ENCODE measurements at regions not wholly inside any gene's neighbourhood (a gene's known extent, or its start where the extent isn't known, plus 50 kb on each side); places are given as distances from the start of the nearest gene placed in this dataset.

DNA sequence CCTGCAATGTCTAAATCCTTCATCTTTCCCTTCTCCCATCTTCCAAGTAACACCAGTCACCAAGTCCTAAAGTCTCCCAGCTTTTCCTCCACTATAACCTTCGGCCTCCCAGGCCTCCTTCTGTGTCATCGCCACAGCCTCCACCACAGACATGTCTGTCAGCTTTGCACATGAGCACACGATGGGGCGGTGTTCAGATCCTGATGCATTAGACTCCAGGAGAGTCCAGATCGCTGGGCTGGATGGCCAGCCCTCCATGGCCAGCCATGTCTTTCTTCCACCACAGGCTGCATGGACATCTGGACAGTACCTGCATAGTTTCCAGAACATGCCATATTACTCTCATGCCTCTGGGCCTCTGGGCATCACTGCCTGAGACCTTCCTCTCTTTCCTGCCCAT, 974.2 kb upstream of the ZNF722 start:
- Mint-ChIP-seq H3K27ac (ENCODE audit: unreplicated experiment) (no peak overlapping the region), H3K36me3 (ENCODE audit: low read depth, unreplicated experiment) (peaks cover 29% of the 10 kb centered on the region), H3K4me1 (ENCODE audit: unreplicated experiment) (no peaks in the 10 kb centered on the region), H3K9me3 (ENCODE audit: unreplicated experiment) (peaks cover 56% of the 10 kb centered on the region), H3K4me3 (ENCODE audit: unreplicated experiment) (no peak overlapping the region), H3K27me3 (ENCODE audit: unreplicated experiment) (peaks cover 7% of the 10 kb centered on the region)
- TF ChIP-seq, protein P1, sequence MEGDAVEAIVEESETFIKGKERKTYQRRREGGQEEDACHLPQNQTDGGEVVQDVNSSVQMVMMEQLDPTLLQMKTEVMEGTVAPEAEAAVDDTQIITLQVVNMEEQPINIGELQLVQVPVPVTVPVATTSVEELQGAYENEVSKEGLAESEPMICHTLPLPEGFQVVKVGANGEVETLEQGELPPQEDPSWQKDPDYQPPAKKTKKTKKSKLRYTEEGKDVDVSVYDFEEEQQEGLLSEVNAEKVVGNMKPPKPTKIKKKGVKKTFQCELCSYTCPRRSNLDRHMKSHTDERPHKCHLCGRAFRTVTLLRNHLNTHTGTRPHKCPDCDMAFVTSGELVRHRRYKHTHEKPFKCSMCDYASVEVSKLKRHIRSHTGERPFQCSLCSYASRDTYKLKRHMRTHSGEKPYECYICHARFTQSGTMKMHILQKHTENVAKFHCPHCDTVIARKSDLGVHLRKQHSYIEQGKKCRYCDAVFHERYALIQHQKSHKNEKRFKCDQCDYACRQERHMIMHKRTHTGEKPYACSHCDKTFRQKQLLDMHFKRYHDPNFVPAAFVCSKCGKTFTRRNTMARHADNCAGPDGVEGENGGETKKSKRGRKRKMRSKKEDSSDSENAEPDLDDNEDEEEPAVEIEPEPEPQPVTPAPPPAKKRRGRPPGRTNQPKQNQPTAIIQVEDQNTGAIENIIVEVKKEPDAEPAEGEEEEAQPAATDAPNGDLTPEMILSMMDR (IDR thresholded peaks at IDR 0.05; ENCODE audit: unreplicated experiment) = no peak
- no peak for DNase-seq (ENCODE audit: low spot score)

DNA sequence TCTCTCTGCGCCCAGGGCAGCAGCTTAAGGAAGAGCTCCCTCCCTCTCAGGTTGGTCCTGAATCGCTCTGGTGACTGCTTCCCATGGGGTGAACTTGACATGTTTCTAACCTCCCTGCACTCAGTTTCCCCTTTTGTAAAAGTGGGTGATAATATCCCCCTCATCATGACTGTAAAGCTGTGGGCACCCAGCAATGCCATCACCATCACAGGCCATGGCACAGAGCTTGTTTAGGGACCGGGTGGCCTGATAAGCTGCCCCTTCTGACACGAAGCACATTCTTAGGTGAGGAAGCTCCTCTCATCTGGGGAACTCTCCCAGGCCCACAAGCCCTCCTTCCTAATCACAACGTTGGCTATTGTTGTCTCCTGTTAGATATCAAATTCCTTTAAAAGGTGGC, 972.8 kb upstream of the ZNF722 start:
- Mint-ChIP-seq H3K4me1 (ENCODE audit: unreplicated experiment) (no peaks in the 10 kb centered on the region), H3K4me3 (ENCODE audit: unreplicated experiment) (no peak overlapping the region), H3K27me3 (ENCODE audit: unreplicated experiment) (peaks cover 9% of the 10 kb centered on the region), H3K36me3 (ENCODE audit: low read depth, unreplicated experiment) (peaks cover 29% of the 10 kb centered on the region), H3K27ac (ENCODE audit: unreplicated experiment) (no peak overlapping the region), H3K9me3 (ENCODE audit: unreplicated experiment) (peaks cover 62% of the 10 kb centered on the region)
- DNase-seq (ENCODE audit: low spot score) = no peak
- TF ChIP-seq, protein P1 (IDR thresholded peaks at IDR 0.05; ENCODE audit: unreplicated experiment) = no peak

DNA sequence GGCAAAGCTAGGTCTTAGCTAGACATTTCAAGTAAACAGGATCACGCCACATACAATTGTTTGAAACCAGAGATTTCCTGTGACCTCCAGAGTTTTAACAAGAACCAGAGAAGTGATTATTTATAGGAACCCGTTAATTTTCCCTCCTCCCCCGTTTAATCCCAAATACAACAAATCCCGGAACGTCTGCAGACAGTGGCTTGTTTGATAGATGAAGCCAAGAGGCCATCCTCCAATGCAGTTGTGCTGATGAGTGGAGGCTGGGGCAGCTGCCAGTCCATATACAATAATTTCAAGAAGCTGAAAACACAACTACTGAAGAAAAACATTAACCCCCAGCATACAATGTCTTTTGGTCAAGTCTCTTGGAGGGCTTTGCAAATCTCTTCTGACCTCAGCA, 971.6 kb upstream of the ZNF722 start:
- Mint-ChIP-seq H3K4me3 (ENCODE audit: unreplicated experiment) (no peak overlapping the region), H3K27ac (ENCODE audit: unreplicated experiment) (no peak overlapping the region), H3K36me3 (ENCODE audit: low read depth, unreplicated experiment) (peaks cover 34% of the 10 kb centered on the region)

DNA sequence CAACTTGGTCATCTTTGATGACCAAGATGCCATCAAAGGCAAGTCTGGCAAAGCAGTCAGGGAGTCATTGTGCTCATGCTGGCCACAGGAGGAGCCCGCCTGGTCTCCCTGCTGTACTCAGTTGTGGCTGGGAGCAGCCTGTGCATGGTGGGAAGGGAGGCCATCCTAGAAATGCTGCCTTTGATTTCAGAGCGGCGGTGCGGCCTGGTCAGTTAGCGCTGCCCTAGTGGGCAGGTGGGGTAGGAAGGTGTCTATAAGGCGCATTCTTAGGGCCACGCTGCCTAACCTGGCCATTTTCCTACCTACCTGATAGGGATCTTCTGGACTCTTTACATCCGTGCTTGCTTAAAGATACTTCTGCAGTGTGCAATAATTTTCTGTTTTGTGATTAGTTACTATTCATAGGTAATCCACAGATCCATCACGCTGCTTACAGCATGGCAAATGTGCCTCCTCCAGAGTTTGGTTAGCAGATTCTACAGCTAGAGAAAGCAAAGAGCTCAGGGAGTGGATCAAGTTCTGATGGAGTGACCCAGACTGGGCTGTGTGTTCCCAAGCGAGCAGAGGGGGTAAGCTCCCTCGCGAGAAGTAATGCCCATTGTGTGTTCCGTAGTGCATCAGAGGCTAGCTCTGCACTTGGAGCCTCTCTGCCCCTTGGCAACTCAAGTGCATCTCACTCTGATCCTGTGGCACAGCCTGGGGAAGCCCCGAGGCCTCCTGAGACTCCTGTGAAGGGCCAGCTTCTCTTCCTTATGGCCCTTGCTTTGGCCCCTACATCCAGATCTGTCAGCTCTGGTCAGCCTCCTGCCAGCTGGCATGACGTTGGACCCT, 970.1 kb upstream of the ZNF722 start:
- DNase-seq (ENCODE audit: low spot score) = no peak
- H3K4me1 Mint-ChIP-seq (ENCODE audit: unreplicated experiment) = no peaks in the 10 kb centered on the region
- H3K9me3 Mint-ChIP-seq (ENCODE audit: unreplicated experiment) = peaks cover 72% of the 10 kb centered on the region
- peaks cover 26% of the 10 kb centered on the region for H3K36me3 Mint-ChIP-seq (ENCODE audit: low read depth, unreplicated experiment)
- TF ChIP-seq, protein P1 (IDR thresholded peaks at IDR 0.05; ENCODE audit: unreplicated experiment) = no peak
- H3K4me3 Mint-ChIP-seq (ENCODE audit: unreplicated experiment) = no peak overlapping the region
- peaks cover 8% of the 10 kb centered on the region for H3K27me3 Mint-ChIP-seq (ENCODE audit: unreplicated experiment)
- no peak overlapping the region for H3K27ac Mint-ChIP-seq (ENCODE audit: unreplicated experiment)

More for the DNA sequence above, 971.6 kb upstream of the ZNF722 start:
- DNase-seq (ENCODE audit: low spot score) = no peak
- H3K4me1 Mint-ChIP-seq (ENCODE audit: unreplicated experiment) = no peaks in the 10 kb centered on the region
- peaks cover 9% of the 10 kb centered on the region for H3K27me3 Mint-ChIP-seq (ENCODE audit: unreplicated experiment)
- H3K9me3 Mint-ChIP-seq (ENCODE audit: unreplicated experiment) = peaks cover 69% of the 10 kb centered on the region
- TF ChIP-seq, protein P1 (IDR thresholded peaks at IDR 0.05; ENCODE audit: unreplicated experiment) = no peak

DNA sequence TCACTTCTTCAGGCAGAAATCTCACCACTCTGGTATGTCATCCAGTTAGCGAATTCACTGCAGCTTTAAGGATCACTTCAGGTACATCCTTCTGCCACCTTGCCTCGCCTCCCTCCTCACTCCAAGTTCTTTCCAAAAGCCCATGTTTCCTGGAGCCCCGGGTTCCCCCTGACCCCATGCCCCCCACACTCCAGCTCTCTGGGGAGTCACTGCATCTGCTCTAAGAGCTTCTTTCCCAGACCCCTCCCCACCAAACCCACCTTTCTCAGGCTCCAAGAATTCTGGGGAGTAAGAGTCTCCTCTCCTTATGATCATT, 969.5 kb upstream of the ZNF722 start:
- Mint-ChIP-seq H3K4me3 (ENCODE audit: unreplicated experiment) (no peak overlapping the region), H3K4me1 (ENCODE audit: unreplicated experiment) (no peaks in the 10 kb centered on the region), H3K36me3 (ENCODE audit: low read depth, unreplicated experiment) (peaks cover 22% of the 10 kb centered on the region), H3K9me3 (ENCODE audit: unreplicated experiment) (peaks cover 71% of the 10 kb centered on the region), H3K27ac (ENCODE audit: unreplicated experiment) (no peak overlapping the region), H3K27me3 (ENCODE audit: unreplicated experiment) (peaks cover 8% of the 10 kb centered on the region)
- DNase-seq (ENCODE audit: low spot score) = no peak
- TF ChIP-seq, protein P1 (IDR thresholded peaks at IDR 0.05; ENCODE audit: unreplicated experiment) = no peak
